ENCODE measurements at regions not wholly inside any gene's neighbourhood (a gene's known extent, or its start where the extent isn't known, plus 50 kb on each side); places are given as distances from the start of the nearest gene placed in this dataset.

GRCh38 chr20:39243962-39244361 is 281.8 kb downstream of the DHX35 start:
- no peak overlapping the region for H3K4me3 ChIP-seq (ENCODE audit: low read length)
- H3K9me3 ChIP-seq (replicated peaks; ENCODE audit: control insufficient read depth, low read depth, low read length) = no peaks in the 10 kb centered on the region
- 64% methylated on average over 1 of the region's 1 CpG for WGBS (ENCODE audit: insufficient coverage)

GRCh38 chr20:39242614-39243013 is 280.5 kb downstream of the DHX35 start:
- no peak overlapping the region for H3K4me3 ChIP-seq (ENCODE audit: low read length)
- H3K4me1 ChIP-seq (ENCODE audit: control insufficient read depth, insufficient read depth, low read length) = no peaks in the 10 kb centered on the region
- H3K27ac ChIP-seq (ENCODE audit: low read length) = no peak overlapping the region
- H3K9me3 ChIP-seq (replicated peaks; ENCODE audit: control insufficient read depth, low read depth, low read length) = no peaks in the 10 kb centered on the region
- no peaks in the 10 kb centered on the region for H3K36me3 ChIP-seq (ENCODE audit: control insufficient read depth, insufficient read depth, low read length)
- DNase-seq = no peak
- H3K27me3 ChIP-seq (ENCODE audit: control insufficient read depth, insufficient read depth, low read length) = peaks cover 2% of the 10 kb centered on the region

More at GRCh38 chr20:39243962-39244361, 281.8 kb downstream of the DHX35 start:
- no peak overlapping the region for H3K27ac ChIP-seq (ENCODE audit: low read length)
- H3K36me3 ChIP-seq (ENCODE audit: control insufficient read depth, insufficient read depth, low read length) = no peaks in the 10 kb centered on the region
- no peaks in the 10 kb centered on the region for H3K4me1 ChIP-seq (ENCODE audit: control insufficient read depth, insufficient read depth, low read length)
- H3K27me3 ChIP-seq (ENCODE audit: control insufficient read depth, insufficient read depth, low read length) = peaks cover 3% of the 10 kb centered on the region
- no peak for DNase-seq

- peak; percentile 7 for DNase-seq
- Histone ChIP-seq H3K36me3 (ENCODE audit: control insufficient read depth, insufficient read depth, low read length) (no peaks in the 10 kb centered on the region), H3K4me3 (ENCODE audit: low read length) (no peak overlapping the region), H3K9me3 (replicated peaks; ENCODE audit: control insufficient read depth, low read depth, low read length) (no peaks in the 10 kb centered on the region), H3K4me1 (ENCODE audit: control insufficient read depth, insufficient read depth, low read length) (no peaks in the 10 kb centered on the region), H3K27me3 (ENCODE audit: control insufficient read depth, insufficient read depth, low read length) (no peaks in the 10 kb centered on the region), H3K27ac (ENCODE audit: low read length) (no peak overlapping the region)
- WGBS (ENCODE audit: insufficient coverage) = 22% methylated on average over 6 of the region's 7 CpGs
Observed at GRCh38 chr20:39234520-39235095, 272.5 kb downstream of the DHX35 start.

DNA sequence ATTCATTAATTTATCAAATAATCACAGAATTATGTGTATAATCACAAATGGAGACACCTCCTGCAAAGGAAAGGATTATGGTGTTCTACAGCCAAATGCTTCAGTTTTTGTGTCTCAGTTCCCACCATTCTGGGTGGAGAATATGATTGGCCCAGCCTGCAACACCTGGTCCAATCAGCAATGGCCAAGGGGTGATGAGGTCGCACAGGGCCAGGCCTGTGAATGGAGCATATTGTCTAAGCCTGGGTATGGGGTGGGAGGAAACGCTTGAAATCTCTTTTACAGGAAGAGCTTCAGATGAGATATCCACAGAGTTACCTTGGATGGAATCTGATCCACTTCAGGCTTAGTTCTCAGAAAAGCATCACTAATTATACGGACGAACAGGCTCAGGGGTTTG is 271.6 kb downstream of the DHX35 start:
- Histone ChIP-seq H3K27me3 (ENCODE audit: control insufficient read depth, insufficient read depth, low read length) (no peaks in the 10 kb centered on the region), H3K4me3 (ENCODE audit: low read length) (no peak overlapping the region), H3K9me3 (replicated peaks; ENCODE audit: control insufficient read depth, low read depth, low read length) (no peaks in the 10 kb centered on the region), H3K27ac (ENCODE audit: low read length) (no peak overlapping the region), H3K36me3 (ENCODE audit: control insufficient read depth, insufficient read depth, low read length) (no peaks in the 10 kb centered on the region), H3K4me1 (ENCODE audit: control insufficient read depth, insufficient read depth, low read length) (no peaks in the 10 kb centered on the region)
- DNase-seq = no peak
- 78% methylated on average over 4 of the region's 4 CpGs for WGBS (ENCODE audit: insufficient coverage)

GRCh38 chr20:39227416-39227815 is 265.3 kb downstream of the DHX35 start:
- 60% methylated on average over 3 of the region's 7 CpGs for WGBS (ENCODE audit: insufficient coverage)
- H3K27me3 ChIP-seq (ENCODE audit: control insufficient read depth, insufficient read depth, low read length) = no peaks in the 10 kb centered on the region

DNA sequence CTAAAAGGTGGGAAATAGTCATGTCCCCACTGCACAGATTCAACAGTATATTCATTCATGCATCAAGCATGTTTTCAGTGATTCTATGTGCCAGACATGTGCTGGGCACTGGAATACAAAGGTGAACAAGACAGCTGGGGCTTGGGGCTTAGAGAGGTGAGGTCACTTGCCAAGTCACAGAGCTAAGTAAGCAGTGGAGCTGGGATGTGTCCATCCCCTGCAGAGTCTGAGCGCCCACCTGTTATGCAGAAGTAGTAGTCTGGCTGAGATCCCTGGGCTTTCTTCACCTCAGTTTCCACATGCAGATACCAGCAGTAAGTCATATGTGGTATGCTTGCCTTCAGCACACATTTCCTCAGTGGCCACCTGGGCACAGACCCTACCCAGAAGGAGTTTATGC is 263.8 kb downstream of the DHX35 start:
- H3K4me1 ChIP-seq (ENCODE audit: control insufficient read depth, insufficient read depth, low read length) = no peaks in the 10 kb centered on the region
- DNase-seq = no peak
- no peaks in the 10 kb centered on the region for H3K9me3 ChIP-seq (replicated peaks; ENCODE audit: control insufficient read depth, low read depth, low read length)
- no peak overlapping the region for H3K27ac ChIP-seq (ENCODE audit: low read length)
- 83% methylated on average over 1 of the region's 1 CpG for WGBS (ENCODE audit: insufficient coverage)
- H3K27me3 ChIP-seq (ENCODE audit: control insufficient read depth, insufficient read depth, low read length) = no peaks in the 10 kb centered on the region
- no peaks in the 10 kb centered on the region for H3K36me3 ChIP-seq (ENCODE audit: control insufficient read depth, insufficient read depth, low read length)
- H3K4me3 ChIP-seq (ENCODE audit: low read length) = no peak overlapping the region

More at GRCh38 chr20:39227416-39227815, 265.3 kb downstream of the DHX35 start:
- Histone ChIP-seq H3K36me3 (ENCODE audit: control insufficient read depth, insufficient read depth, low read length) (no peaks in the 10 kb centered on the region), H3K9me3 (replicated peaks; ENCODE audit: control insufficient read depth, low read depth, low read length) (no peaks in the 10 kb centered on the region), H3K4me1 (ENCODE audit: control insufficient read depth, insufficient read depth, low read length) (no peaks in the 10 kb centered on the region), H3K27ac (ENCODE audit: low read length) (no peak overlapping the region), H3K4me3 (ENCODE audit: low read length) (no peak overlapping the region)
- DNase-seq = no peak

GRCh38 chr20:39225536-39225935 is 263.4 kb downstream of the DHX35 start:
- Histone ChIP-seq H3K4me3 (ENCODE audit: low read length) (no peak overlapping the region), H3K4me1 (ENCODE audit: control insufficient read depth, insufficient read depth, low read length) (no peaks in the 10 kb centered on the region), H3K9me3 (replicated peaks; ENCODE audit: control insufficient read depth, low read depth, low read length) (no peaks in the 10 kb centered on the region), H3K27me3 (ENCODE audit: control insufficient read depth, insufficient read depth, low read length) (no peaks in the 10 kb centered on the region), H3K27ac (ENCODE audit: low read length) (no peak overlapping the region), H3K36me3 (ENCODE audit: control insufficient read depth, insufficient read depth, low read length) (no peaks in the 10 kb centered on the region)
- WGBS (ENCODE audit: insufficient coverage) = 76% methylated on average over 3 of the region's 5 CpGs
- DNase-seq = no peak

DNA sequence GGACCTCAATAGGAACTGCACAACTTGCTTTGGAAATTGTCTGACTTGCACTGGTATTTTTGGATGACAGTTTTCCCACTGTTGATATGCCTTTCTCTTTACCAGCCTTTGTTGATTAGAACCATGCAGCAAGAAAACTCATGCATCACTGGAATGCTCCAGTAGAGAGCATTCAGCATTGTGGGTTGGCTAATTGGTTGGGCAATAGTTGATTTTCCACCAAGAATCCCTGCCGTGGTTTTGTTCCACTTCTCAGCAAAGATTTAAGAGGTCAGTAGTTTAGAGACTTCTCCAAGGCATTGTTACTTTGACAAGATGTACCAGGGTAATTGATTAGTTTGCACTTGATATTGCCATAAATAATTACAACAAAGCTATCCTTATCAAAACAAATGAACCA is 260.0 kb downstream of the DHX35 start:
- H3K36me3 ChIP-seq (ENCODE audit: control insufficient read depth, insufficient read depth, low read length) = no peaks in the 10 kb centered on the region
- no peak for DNase-seq
- H3K4me1 ChIP-seq (ENCODE audit: control insufficient read depth, insufficient read depth, low read length) = no peaks in the 10 kb centered on the region
- no peaks in the 10 kb centered on the region for H3K27me3 ChIP-seq (ENCODE audit: control insufficient read depth, insufficient read depth, low read length)
- 40% methylated on average over 1 of the region's 1 CpG for WGBS (ENCODE audit: insufficient coverage)
- H3K27ac ChIP-seq (ENCODE audit: low read length) = no peak overlapping the region
- H3K4me3 ChIP-seq (ENCODE audit: low read length) = no peak overlapping the region
- no peaks in the 10 kb centered on the region for H3K9me3 ChIP-seq (replicated peaks; ENCODE audit: control insufficient read depth, low read depth, low read length)

DNA sequence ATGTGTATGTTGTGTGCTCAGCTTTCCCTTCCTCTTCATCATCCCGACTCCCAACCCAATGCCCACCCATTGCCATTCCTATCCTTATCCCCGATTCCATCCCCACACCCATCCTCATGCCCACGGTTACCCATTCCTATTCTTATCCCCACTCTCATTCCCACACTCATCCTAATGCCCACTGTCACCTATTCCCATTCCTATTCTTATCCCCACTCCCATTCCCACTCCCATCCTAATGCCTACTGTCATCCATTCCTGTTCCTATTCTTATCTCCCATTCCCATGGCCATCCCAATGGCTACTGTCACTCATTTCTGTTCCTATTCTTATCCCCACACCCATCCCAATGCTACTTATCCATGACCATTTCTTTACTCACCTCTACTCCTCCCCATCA is 254.1 kb downstream of the DHX35 start:
- no peak for DNase-seq
- Histone ChIP-seq H3K9me3 (replicated peaks; ENCODE audit: control insufficient read depth, low read depth, low read length) (no peaks in the 10 kb centered on the region), H3K36me3 (ENCODE audit: control insufficient read depth, insufficient read depth, low read length) (no peaks in the 10 kb centered on the region), H3K4me3 (ENCODE audit: low read length) (no peak overlapping the region), H3K27ac (ENCODE audit: low read length) (no peak overlapping the region), H3K27me3 (ENCODE audit: control insufficient read depth, insufficient read depth, low read length) (peaks cover 3% of the 10 kb centered on the region), H3K4me1 (ENCODE audit: control insufficient read depth, insufficient read depth, low read length) (no peaks in the 10 kb centered on the region)
- WGBS (ENCODE audit: insufficient coverage) = 93% methylated on average over 2 of the region's 3 CpGs

DNA sequence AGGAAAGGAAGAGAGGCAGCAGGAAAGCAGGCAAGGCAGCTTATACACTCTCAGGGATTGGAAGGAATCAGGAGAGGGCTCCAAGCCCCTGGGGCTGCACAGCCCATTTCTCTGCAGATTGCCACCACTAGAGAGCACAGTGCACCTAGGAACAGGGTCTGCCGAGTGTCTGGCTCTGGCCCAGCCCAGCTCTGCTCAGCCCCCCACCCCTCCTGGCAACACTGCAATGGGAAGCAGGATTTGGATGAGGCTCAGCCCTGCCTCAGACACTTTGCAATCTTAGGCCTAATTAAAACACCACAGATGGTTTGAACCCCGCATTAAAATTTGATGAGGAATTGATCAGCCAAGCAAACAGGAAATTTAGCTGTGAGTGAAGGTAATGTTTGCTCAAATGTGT is 252.7 kb downstream of the DHX35 start:
- Histone ChIP-seq H3K4me3 (ENCODE audit: low read length) (no peak overlapping the region), H3K36me3 (ENCODE audit: control insufficient read depth, insufficient read depth, low read length) (no peaks in the 10 kb centered on the region), H3K9me3 (replicated peaks; ENCODE audit: control insufficient read depth, low read depth, low read length) (no peaks in the 10 kb centered on the region), H3K4me1 (ENCODE audit: control insufficient read depth, insufficient read depth, low read length) (no peaks in the 10 kb centered on the region), H3K27ac (ENCODE audit: low read length) (no peak overlapping the region), H3K27me3 (ENCODE audit: control insufficient read depth, insufficient read depth, low read length) (peaks cover 3% of the 10 kb centered on the region)
- WGBS (ENCODE audit: insufficient coverage) = no CpG with 5 or more reads among the region's 2 CpGs
- no peak for DNase-seq

GRCh38 chr20:39213476-39214145 is 251.5 kb downstream of the DHX35 start:
- 73% methylated on average over 2 of the region's 3 CpGs for WGBS (ENCODE audit: insufficient coverage)

More at GRCh38 chr20:39213476-39214145, 251.5 kb downstream of the DHX35 start:
- Histone ChIP-seq H3K27ac (ENCODE audit: low read length) (no peak overlapping the region), H3K9me3 (replicated peaks; ENCODE audit: control insufficient read depth, low read depth, low read length) (no peaks in the 10 kb centered on the region), H3K4me3 (ENCODE audit: low read length) (no peak overlapping the region), H3K27me3 (ENCODE audit: control insufficient read depth, insufficient read depth, low read length) (peaks cover 3% of the 10 kb centered on the region), H3K36me3 (ENCODE audit: control insufficient read depth, insufficient read depth, low read length) (no peaks in the 10 kb centered on the region), H3K4me1 (ENCODE audit: control insufficient read depth, insufficient read depth, low read length) (no peaks in the 10 kb centered on the region)
- no peak for DNase-seq
